ENCODE measurements at regions not wholly inside any gene's neighbourhood (a gene's known extent, or its start where the extent isn't known, plus 50 kb on each side); places are given as distances from the start of the nearest gene placed in this dataset.

DNA sequence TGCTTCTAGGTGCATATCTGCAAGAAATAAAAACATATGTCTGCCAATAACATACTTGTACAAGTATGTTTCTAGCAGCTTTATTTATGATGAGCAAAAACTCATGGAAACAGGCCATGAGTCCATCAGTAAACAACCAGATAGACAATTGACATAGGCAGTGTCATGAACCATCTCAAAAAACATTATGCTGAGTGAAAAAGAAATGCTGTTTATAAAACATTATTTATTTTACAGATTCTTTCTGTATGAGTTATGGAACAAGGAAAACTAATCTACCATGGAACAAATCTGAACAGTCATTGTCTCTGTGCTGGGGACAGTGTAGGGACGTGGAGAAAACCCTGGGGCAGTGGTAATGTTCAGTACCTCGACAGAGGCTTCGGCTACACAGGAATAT, 283.9 kb downstream of the UQCRFS1 start:
- TF ChIP-seq CTCF (IDR thresholded peaks at IDR 0.05; ENCODE audit: low read depth, low read length, missing control alignments): no peak
- no peak for DNase-seq (ENCODE audit: low read depth)
- H3K4me3 ChIP-seq (ENCODE audit: low read depth, low read length): no peak overlapping the region

GRCh38 chr19:28927456-28927855, 285.5 kb downstream of the UQCRFS1 start:
- TF ChIP-seq CTCF (IDR thresholded peaks at IDR 0.05; ENCODE audit: low read depth, low read length, missing control alignments): no peak
- no peak for DNase-seq (ENCODE audit: low read depth)

GRCh38 chr19:28920269-28921066, 292.5 kb downstream of the UQCRFS1 start:
- TF ChIP-seq CTCF (IDR thresholded peaks at IDR 0.05; ENCODE audit: low read depth, low read length, missing control alignments): no peak
- H3K4me3 ChIP-seq (ENCODE audit: low read depth, low read length): no peak overlapping the region
- DNase-seq (ENCODE audit: low read depth): no peak

More at GRCh38 chr19:28927456-28927855, 285.5 kb downstream of the UQCRFS1 start:
- H3K4me3 ChIP-seq (ENCODE audit: low read depth, low read length): no peak overlapping the region

DNA sequence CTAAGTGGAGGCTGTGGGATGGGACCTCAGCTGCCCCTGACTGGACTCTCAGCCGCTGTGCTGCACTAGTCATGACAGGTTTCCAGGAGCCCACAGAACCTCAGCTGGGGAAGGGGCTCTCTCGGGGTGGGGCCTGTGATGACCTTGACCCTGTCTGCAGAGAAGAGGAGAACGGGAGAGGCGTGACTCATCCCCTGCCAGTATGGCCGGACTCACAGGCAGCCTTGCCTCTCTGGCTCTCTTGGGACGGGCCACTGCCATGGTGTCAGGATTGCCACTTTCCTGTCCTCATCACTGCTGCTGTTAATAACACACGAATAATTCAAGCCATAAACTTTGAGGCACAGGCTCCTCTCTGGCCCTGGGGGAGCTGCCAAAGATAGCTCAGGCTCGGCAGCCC, 295.3 kb downstream of the UQCRFS1 start:
- H3K4me3 ChIP-seq (ENCODE audit: low read depth, low read length): no peak overlapping the region
- no peak for DNase-seq (ENCODE audit: low read depth)
- TF ChIP-seq CTCF (IDR thresholded peaks at IDR 0.05; ENCODE audit: low read depth, low read length, missing control alignments): no peak

- DNase-seq (ENCODE audit: low read depth): no peak
- TF ChIP-seq CTCF (IDR thresholded peaks at IDR 0.05; ENCODE audit: low read depth, low read length, missing control alignments): no peak
Measured at GRCh38 chr19:28915737-28916460, 297.1 kb downstream of the UQCRFS1 start.

GRCh38 chr19:28915202-28915601, 297.7 kb downstream of the UQCRFS1 start:
- DNase-seq (ENCODE audit: low read depth): no peak
- H3K4me3 ChIP-seq (ENCODE audit: low read depth, low read length): no peak overlapping the region
- no peak for TF ChIP-seq CTCF (IDR thresholded peaks at IDR 0.05; ENCODE audit: low read depth, low read length, missing control alignments)

More at GRCh38 chr19:28915737-28916460, 297.1 kb downstream of the UQCRFS1 start:
- H3K4me3 ChIP-seq (ENCODE audit: low read depth, low read length): no peak overlapping the region
